8988T (cell line): ENCODE measurements at regions not wholly inside any gene's neighbourhood (a gene's known extent, or its start where the extent isn't known, plus 50 kb on each side); places are given as distances from the start of the nearest gene placed in this dataset.
"Not testable (repeated sequence)": the region's sequence is repeated elsewhere in the genome, so short reads cannot be mapped to it uniquely, and the experiment has no call there.

Experiments
- DNase-seq: peaks from one replicate; pipeline ENCODE4 v3.0.0; 2011

- DNase-seq, result not testable (repeated sequence)
These were observed 102.0 kb upstream of the PLEKHM1 start for GRCh38 chr17:45592433-45592923.

- DNase-seq, result not testable (repeated sequence)
These were observed 105.8 kb upstream of the PLEKHM1 start for GRCh38 chr17:45596347-45596746.

GRCh38 chr17:45600052-45601012 lies 109.8 kb upstream of the PLEKHM1 start:
- DNase-seq, result not testable (repeated sequence)

- DNase-seq, result not testable (repeated sequence)
These were observed 110.5 kb upstream of the PLEKHM1 start for GRCh38 chr17:45601013-45601412.

GRCh38 chr17:45601605-45602539 lies 111.4 kb upstream of the PLEKHM1 start:
- DNase-seq, result not testable (repeated sequence)

GRCh38 chr17:45605751-45606150 lies 115.2 kb upstream of the PLEKHM1 start:
- not testable (repeated sequence) for DNase-seq

- DNase-seq, result not testable (repeated sequence)
These were observed 129.5 kb upstream of the PLEKHM1 start for GRCh38 chr17:45619984-45620405.

GRCh38 chr17:45620468-45620867 lies 129.9 kb upstream of the PLEKHM1 start:
- DNase-seq, result not testable (repeated sequence)

GRCh38 chr17:45621087-45621486 lies 130.6 kb upstream of the PLEKHM1 start:
- DNase-seq, result not testable (repeated sequence)

GRCh38 chr17:45622295-45622694 lies 131.8 kb upstream of the PLEKHM1 start:
- not testable (repeated sequence) for DNase-seq

- no peak for DNase-seq
These were observed 137.5 kb upstream of the PLEKHM1 start for GRCh38 chr17:45628019-45628418.

- no peak for DNase-seq
These were observed 141.4 kb upstream of the PLEKHM1 start for GRCh38 chr17:45631941-45632340.

GRCh38 chr17:45639297-45639849 lies 144.7 kb upstream of the CRHR1 start:
- no peak for DNase-seq

- no peak for DNase-seq
These were observed 143.8 kb upstream of the CRHR1 start for GRCh38 chr17:45640141-45640850.

- DNase-seq, result no peak
These were observed 142.6 kb upstream of the CRHR1 start for GRCh38 chr17:45641541-45641940.

- DNase-seq, result no peak
These were observed 140.5 kb upstream of the CRHR1 start for GRCh38 chr17:45643591-45643990.

GRCh38 chr17:45644637-45645036 lies 139.5 kb upstream of the CRHR1 start:
- DNase-seq, result not testable (repeated sequence)

GRCh38 chr17:45645330-45645729 lies 138.8 kb upstream of the CRHR1 start:
- DNase-seq, result no peak

- no peak for DNase-seq
These were observed 137.7 kb upstream of the CRHR1 start for GRCh38 chr17:45646288-45646988.

GRCh38 chr17:45648642-45649041 lies 135.5 kb upstream of the CRHR1 start:
- no peak for DNase-seq

- no peak for DNase-seq
These were observed 134.3 kb upstream of the CRHR1 start for GRCh38 chr17:45649796-45650195.
